ENCODE measurements at regions not wholly inside any gene's neighbourhood (a gene's known extent, or its start where the extent isn't known, plus 50 kb on each side); places are given as distances from the start of the nearest gene placed in this dataset.

GRCh38 chr6:119627908-119628669 lies 278.5 kb upstream of the MAN1A1 start:
- no peak for DNase-seq

- DNase-seq, result no peak
These were observed 277.5 kb upstream of the MAN1A1 start for GRCh38 chr6:119626884-119627619.

GRCh38 chr6:119620846-119621555 lies 271.4 kb upstream of the MAN1A1 start:
- DNase-seq, result no peak

GRCh38 chr6:119614138-119614537 lies 264.6 kb upstream of the MAN1A1 start:
- no peak for DNase-seq

- no peak for DNase-seq
These were observed 263.4 kb upstream of the MAN1A1 start for GRCh38 chr6:119612911-119613381.

GRCh38 chr6:119612176-119612891 lies 262.8 kb upstream of the MAN1A1 start:
- no peak for DNase-seq

GRCh38 chr6:119610754-119611153 lies 261.2 kb upstream of the MAN1A1 start:
- DNase-seq, result no peak

GRCh38 chr6:119610265-119610664 lies 260.7 kb upstream of the MAN1A1 start:
- no peak for DNase-seq

- no peak for DNase-seq
These were observed 260.3 kb upstream of the MAN1A1 start for GRCh38 chr6:119609865-119610264.

- DNase-seq, result no peak
These were observed 259.4 kb upstream of the MAN1A1 start for GRCh38 chr6:119608994-119609393.

GRCh38 chr6:119604124-119604523 lies 254.6 kb upstream of the MAN1A1 start:
- DNase-seq, result no peak

GRCh38 chr6:119603501-119603900 lies 253.9 kb upstream of the MAN1A1 start:
- no peak for DNase-seq

- no peak for DNase-seq
These were observed 252.9 kb upstream of the MAN1A1 start for GRCh38 chr6:119602215-119603178.

- DNase-seq, result no peak
These were observed 249.3 kb upstream of the MAN1A1 start for GRCh38 chr6:119598883-119599282.

GRCh38 chr6:119594907-119595306 lies 245.3 kb upstream of the MAN1A1 start:
- no peak for DNase-seq

GRCh38 chr6:119591235-119591634 lies 241.7 kb upstream of the MAN1A1 start:
- DNase-seq, result no peak

GRCh38 chr6:119590066-119590465 lies 240.5 kb upstream of the MAN1A1 start:
- DNase-seq, result no peak

GRCh38 chr6:119587537-119587936 lies 238.0 kb upstream of the MAN1A1 start:
- DNase-seq, result no peak

GRCh38 chr6:119586250-119586882 lies 236.8 kb upstream of the MAN1A1 start:
- DNase-seq, result no peak

- no peak for DNase-seq
These were observed 234.5 kb upstream of the MAN1A1 start for GRCh38 chr6:119584088-119584487.

- no peak for DNase-seq
These were observed 231.7 kb upstream of the MAN1A1 start for GRCh38 chr6:119581220-119581619.

All from right forelimb (tissue), 1 donor.